ENCODE measurements at regions not wholly inside any gene's neighbourhood (a gene's known extent, or its start where the extent isn't known, plus 50 kb on each side); places are given as distances from the start of the nearest gene placed in this dataset.

GRCh38 chr10:59589796-59590195 is 119.9 kb downstream of the SLC16A9 start:
- Histone ChIP-seq H3K36me3 (ENCODE audit: control insufficient read depth, insufficient read depth, low read length) (no peaks in the 10 kb centered on the region), H3K4me3 (ENCODE audit: low read depth in 2 of 2, low read length in 2 of 2) (no peak overlapping the region), H3K27me3 (ENCODE audit: control insufficient read depth, insufficient read depth, low read length) (no peaks in the 10 kb centered on the region), H3K27ac (ENCODE audit: low read length) (no peak overlapping the region), H3K9me3 (ENCODE audit: control insufficient read depth, insufficient read depth, low read depth, low read length) (no peaks in the 10 kb centered on the region), H3K4me1 (ENCODE audit: control insufficient read depth, insufficient read depth, low read length) (no peaks in the 10 kb centered on the region)
- ChIA-PET POLR2A (no interaction called here), CTCF (no interaction called here)
- DNase-seq (ENCODE audit: low read depth, low spot score) (no peak), ATAC-seq (no peak)
- TF ChIP-seq CTCF (IDR thresholded peaks at IDR 0.05) (no peak), REST (IDR thresholded peaks at IDR 0.05; ENCODE audit: insufficient read depth in 1 of 2, low read depth in 2 of 2, low read length in 1 of 2) (no peak), SIN3A (IDR thresholded peaks at IDR 0.05; ENCODE audit: borderline replicate concordance, insufficient read depth, low read depth, low read length) (no peak), POLR2AphosphoS5 (IDR thresholded peaks at IDR 0.05; ENCODE audit: low read depth, low read length) (no peak), TCF7L2 (IDR thresholded peaks at IDR 0.05; ENCODE audit: low read depth, low read length) (no peak)
- in situ Hi-C loops (cut with HindIII; ENCODE audit: low pct_unique_long_range_greater_than_20kb, low sequenced_read_pairs) (no loop called here), intact Hi-C loops (cut with micrococcal nuclease; ENCODE audit: unreplicated experiment) (no loop called here)
- no TSS peak for BruUV-seq (replicated peaks)

GRCh38 chr10:59588791-59589190 is 120.9 kb downstream of the SLC16A9 start:
- H3K27ac ChIP-seq (ENCODE audit: low read length): no peak overlapping the region
- H3K9me3 ChIP-seq (ENCODE audit: control insufficient read depth, insufficient read depth, low read depth, low read length): no peaks in the 10 kb centered on the region
- POLR2A ChIA-PET: no interaction called here
- TF ChIP-seq TCF7L2 (IDR thresholded peaks at IDR 0.05; ENCODE audit: low read depth, low read length) (no peak), SIN3A (IDR thresholded peaks at IDR 0.05; ENCODE audit: borderline replicate concordance, insufficient read depth, low read depth, low read length) (no peak), CTCF (IDR thresholded peaks at IDR 0.05) (no peak), REST (IDR thresholded peaks at IDR 0.05; ENCODE audit: insufficient read depth in 1 of 2, low read depth in 2 of 2, low read length in 1 of 2) (no peak), POLR2AphosphoS5 (IDR thresholded peaks at IDR 0.05; ENCODE audit: low read depth, low read length) (no peak)
- CTCF ChIA-PET: no interaction called here
- in situ Hi-C loops (cut with HindIII; ENCODE audit: low pct_unique_long_range_greater_than_20kb, low sequenced_read_pairs) (no loop called here), intact Hi-C loops (cut with micrococcal nuclease; ENCODE audit: unreplicated experiment) (no loop called here)
- DNase-seq (ENCODE audit: low read depth, low spot score) (no peak), ATAC-seq (no peak)
- BruUV-seq (replicated peaks): no TSS peak
- no peak overlapping the region for H3K4me3 ChIP-seq (ENCODE audit: low read depth in 2 of 2, low read length in 2 of 2)
- no peaks in the 10 kb centered on the region for H3K4me1 ChIP-seq (ENCODE audit: control insufficient read depth, insufficient read depth, low read length)
- H3K36me3 ChIP-seq (ENCODE audit: control insufficient read depth, insufficient read depth, low read length): no peaks in the 10 kb centered on the region
- H3K27me3 ChIP-seq (ENCODE audit: control insufficient read depth, insufficient read depth, low read length): no peaks in the 10 kb centered on the region

Data from Panc1 (cell line).